ENCODE measurements at regions not wholly inside any gene's neighbourhood (a gene's known extent, or its start where the extent isn't known, plus 50 kb on each side); places are given as distances from the start of the nearest gene placed in this dataset.

GRCh38 chr1:112256411-112256810 is 139.6 kb upstream of the CTTNBP2NL start:
- no peak for TF ChIP-seq POLR2AphosphoS5 (IDR thresholded peaks at IDR 0.05; ENCODE audit: low read depth, low read length)
- no peak for TF ChIP-seq POLR2A (IDR thresholded peaks at IDR 0.05; ENCODE audit: low read depth, low read length)
